GM23248 (cell line): ENCODE measurements at regions not wholly inside any gene's neighbourhood (a gene's known extent, or its start where the extent isn't known, plus 50 kb on each side); places are given as distances from the start of the nearest gene placed in this dataset.

Experiments used
- DNase-seq: peaks from one replicate; pipeline ENCODE4 v3.0.0-alpha.2; 2015
- H2AFZ ChIP-seq: fragments of 200-600 bp; sonication (generic); 2 replicates; pipeline ENCODE4 v1.6.1; 2016; ENCODE audit warnings: antibody characterized with exemption
- H3F3A ChIP-seq: fragments of 200-600 bp; sonication (generic); 2 replicates; pipeline ENCODE4 v1.6.1; 2016; ENCODE audit warnings: mild to moderate bottlenecking, antibody characterized with exemption, mixed run types; ENCODE audit not compliant: insufficient read depth
- H3K27ac ChIP-seq: fragments of 200-600 bp; sonication (generic); 2 replicates; pipeline ENCODE4 v1.5.1; 2016; ENCODE audit warnings: mild to moderate bottlenecking
- H3K27me3 ChIP-seq: fragments of 200-600 bp; sonication (generic); replicated peaks from 2 replicates; pipeline ENCODE4 v1.6.1; 2016; ENCODE audit warnings: mild to moderate bottlenecking; ENCODE audit not compliant: insufficient read depth
- H3K36me3 ChIP-seq: fragments of 200-600 bp; sonication (generic); 2 replicates; pipeline ENCODE4 v1.6.1; 2016; ENCODE audit warnings: low read depth, mild to moderate bottlenecking
- H3K4me1 ChIP-seq: fragments of 200-600 bp; sonication (generic); 2 replicates; pipeline ENCODE4 v1.6.1; 2016; ENCODE audit warnings: mild to moderate bottlenecking; ENCODE audit not compliant: insufficient read depth
- H3K4me2 ChIP-seq: fragments of 200-600 bp; sonication (generic); one replicate; pipeline ENCODE4 v1.6.1; 2016; ENCODE audit warnings: mild to moderate bottlenecking; ENCODE audit not compliant: unreplicated experiment
- H3K4me3 ChIP-seq: fragments of 200-600 bp; sonication (generic); 2 replicates; pipeline ENCODE4 v1.5.1; 2016; ENCODE audit warnings: mild to moderate bottlenecking
- H3K79me2 ChIP-seq: fragments of 200-600 bp; sonication (generic); 2 replicates; pipeline ENCODE4 v1.6.1; 2016; ENCODE audit warnings: mild to moderate bottlenecking; ENCODE audit not compliant: insufficient read depth
- H3K9ac ChIP-seq: fragments of 200-600 bp; sonication (generic); 2 replicates; pipeline ENCODE4 v1.6.1; 2016; ENCODE audit warnings: mild to moderate bottlenecking
- H3K9me2 ChIP-seq: fragments of 200-600 bp; sonication (generic); 2 replicates; pipeline ENCODE4 v1.6.1; 2016; ENCODE audit warnings: mixed run types, mild to moderate bottlenecking, moderate library complexity; ENCODE audit not compliant: insufficient read depth
- H3K9me3 ChIP-seq: fragments of 200-600 bp; sonication (generic); one replicate; pipeline ENCODE4 v1.6.1; 2017; ENCODE audit warnings: low read depth
- H4K20me1 ChIP-seq: fragments of 200-600 bp; sonication (generic); 2 replicates; pipeline ENCODE4 v1.6.0; 2016; ENCODE audit not compliant: insufficient read depth
- EZH2 ChIP-seq: fragments of 200-600 bp; sonication (generic); IDR thresholded peaks from 2 replicates; pipeline ENCODE4 v1.6.1; 2018; ENCODE audit warnings: antibody characterized with exemption, mild to moderate bottlenecking; ENCODE audit not compliant: insufficient read depth, poor library complexity, severe bottlenecking
- EZH2phosphoT487 ChIP-seq: fragments of 200-600 bp; sonication (generic); IDR thresholded peaks from 2 replicates; pipeline ENCODE4 v1.6.1; 2018; ENCODE audit warnings: antibody characterized with exemption, moderate library complexity, mild to moderate bottlenecking, low read depth; ENCODE audit not compliant: insufficient read depth
- WGBS, 2 experiments: methylation state at CpG; one replicate each; pipeline ENCODE4 v1.1.6; 2015 to 2017; ENCODE audit warnings: low lambda C conversion rate in 2 of 2, low coverage in 1 of 2; ENCODE audit errors: missing lambda C conversion rate in 2 of 2; 5-methylcytosine and 5-hydroxymethylcytosine counted together
- in situ Hi-C: fragments of 300-500 bp; cut with MboI; formaldehyde crosslinking; loops from 2 replicates; pipeline ENCODE4 v1.15.0; 2020

- TF ChIP-seq EZH2 = no peak
- TF ChIP-seq EZH2phosphoT487 = no peak
- Histone ChIP-seq H3K4me2 (no peak overlapping the region), H3K4me1 (peaks cover 15% of the 10 kb centered on the region), H3K36me3 (no peaks in the 10 kb centered on the region), H3K27ac (no peak overlapping the region), H3F3A (peaks cover 11% of the 10 kb centered on the region; the same call in 1 of the 2 replicates), H3K9ac (no peak overlapping the region), H4K20me1 (no peaks in the 10 kb centered on the region), H3K79me2 (peaks cover 21% of the 10 kb centered on the region; the same call in 1 of the 2 replicates), H2AFZ (no peak overlapping the region), H3K4me3 (no peak overlapping the region), H3K9me2 (no peaks in the 10 kb centered on the region), H3K27me3 (no peaks in the 10 kb centered on the region), H3K9me3 (peaks cover 5% of the 10 kb centered on the region)
- DNase-seq = peak; percentile 13
- WGBS, 2 experiments = 89 to 95% methylated on average over 2 of the region's 2 CpGs
- in situ Hi-C loops = no loop called here
Measured at GRCh38 chr14:89598548-89599186, 181.6 kb upstream of the FOXN3 start.

GRCh38 chr14:89592961-89593360 lies 175.9 kb upstream of the FOXN3 start:
- in situ Hi-C loops = no loop called here
- Histone ChIP-seq H3K9me3 (peaks cover 5% of the 10 kb centered on the region), H4K20me1 (no peaks in the 10 kb centered on the region)

GRCh38 chr14:89589400-89590118 lies 172.5 kb upstream of the FOXN3 start:
- Histone ChIP-seq H3K9ac (no peak overlapping the region), H3K4me1 (no peaks in the 10 kb centered on the region), H3K9me2 (no peaks in the 10 kb centered on the region), H3K4me2 (no peak overlapping the region), H3F3A (no peaks in the 10 kb centered on the region), H4K20me1 (no peaks in the 10 kb centered on the region), H3K27me3 (no peaks in the 10 kb centered on the region), H3K4me3 (no peak overlapping the region), H3K79me2 (peaks cover 5% of the 10 kb centered on the region; the same call in 1 of the 2 replicates), H3K27ac (no peak overlapping the region), H2AFZ (no peak overlapping the region), H3K9me3 (no peaks in the 10 kb centered on the region), H3K36me3 (no peaks in the 10 kb centered on the region)
- no peak for TF ChIP-seq EZH2
- no peak for TF ChIP-seq EZH2phosphoT487
- in situ Hi-C loops = no loop called here
- DNase-seq = no peak
- 82% methylated on average over 9 to 11 of the region's 11 CpGs for WGBS, 2 experiments

More at GRCh38 chr14:89592961-89593360, 175.9 kb upstream of the FOXN3 start:
- no peak overlapping the region for H3K9ac ChIP-seq
- H3K79me2 ChIP-seq = peaks cover 5% of the 10 kb centered on the region; the same call in 1 of the 2 replicates
- H2AFZ ChIP-seq = no peak overlapping the region
- H3K4me1 ChIP-seq = no peaks in the 10 kb centered on the region
- H3K27me3 ChIP-seq = no peaks in the 10 kb centered on the region
- H3K4me3 ChIP-seq = no peak overlapping the region
- TF ChIP-seq EZH2 (no peak), EZH2phosphoT487 (no peak)
- no peak overlapping the region for H3K4me2 ChIP-seq
- H3K36me3 ChIP-seq = no peaks in the 10 kb centered on the region
- H3K9me2 ChIP-seq = no peaks in the 10 kb centered on the region
- no peaks in the 10 kb centered on the region for H3F3A ChIP-seq
- H3K27ac ChIP-seq = no peak overlapping the region
- no peak for DNase-seq

DNA sequence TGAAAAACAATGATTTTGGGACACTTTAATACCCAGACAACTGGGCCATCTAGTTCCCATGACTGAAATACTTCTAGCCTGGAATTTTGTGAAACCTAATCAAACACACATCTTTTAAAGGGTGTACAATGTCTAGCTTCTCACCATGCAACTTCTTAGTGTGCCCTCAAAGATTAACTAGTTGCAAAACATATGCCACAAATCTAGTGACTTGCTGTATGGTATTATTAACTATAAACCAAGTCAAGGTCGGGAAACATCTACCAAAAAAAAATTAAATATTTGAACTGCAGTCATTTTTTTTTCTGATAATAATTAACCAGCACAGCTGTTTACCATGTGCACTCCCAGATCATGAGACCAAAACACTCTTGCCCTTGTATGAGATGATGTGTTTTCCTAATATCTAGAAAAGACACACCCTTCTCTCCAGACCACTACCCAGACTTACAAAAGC lies 171.8 kb upstream of the FOXN3 start:
- Histone ChIP-seq H3K27ac (no peak overlapping the region), H3K9me2 (no peaks in the 10 kb centered on the region), H3K4me1 (no peaks in the 10 kb centered on the region), H3K36me3 (no peaks in the 10 kb centered on the region), H3K9ac (no peak overlapping the region), H3K79me2 (peaks cover 5% of the 10 kb centered on the region; the same call in 1 of the 2 replicates), H3K27me3 (no peaks in the 10 kb centered on the region), H4K20me1 (no peaks in the 10 kb centered on the region), H3K4me3 (no peak overlapping the region), H2AFZ (no peak overlapping the region), H3F3A (no peaks in the 10 kb centered on the region), H3K9me3 (no peaks in the 10 kb centered on the region), H3K4me2 (no peak overlapping the region)
- no peak for DNase-seq
- in situ Hi-C loops = no loop called here
- TF ChIP-seq EZH2 (no peak), EZH2phosphoT487 (no peak)
- 4 to 12% methylated on average over 1 of the region's 1 CpG for WGBS, 2 experiments
